GM12878 (cell line): ENCODE measurements at regions not wholly inside any gene's neighbourhood (a gene's known extent, or its start where the extent isn't known, plus 50 kb on each side); places are given as distances from the start of the nearest gene placed in this dataset.

Experiments
- ATAC-seq: fragments of 200-7000 bp; cut with Tn5 transposase; 3 replicates; pipeline ENCODE4 v1.9.1; 2020; ENCODE audit warnings: mild to moderate bottlenecking, moderate library complexity
- BruUV-seq: library from RNA; stranded (reverse); fragments of 400-500 nt; replicated peaks from 2 replicates; lab custom pipeline; 2021; lab: Mats Ljungman, UMichigan
- CTCF ChIA-PET: fragments of 300-600 bp; sonication (Branson Sonifier 250); formaldehyde crosslinking; extraction: SDS; loops from one replicate; lab custom pipeline; 2021; ENCODE audit warnings: inconsistent platforms; lab: Yijun Ruan, JAX
- POLR2A ChIA-PET: fragments of 350-600 bp; formaldehyde crosslinking; extraction: SDS; loops from one replicate; lab custom pipeline; 2021; ENCODE audit warnings: inconsistent platforms; lab: Charles Lee
- RAD21 ChIA-PET: fragments of 300-600 bp; sonication (Branson Sonifier 250); formaldehyde crosslinking; loops from one replicate; lab custom pipeline; 2023; ENCODE audit warnings: antibody characterized with exemption; ENCODE audit not compliant: unreplicated experiment; lab: Charles Lee
- SMC1A ChIA-PET: fragments of 300-600 bp; sonication (Branson Sonifier 250); formaldehyde crosslinking; loops from one replicate; lab custom pipeline; 2023; ENCODE audit not compliant: unreplicated experiment, uncharacterized antibody; lab: Charles Lee
- DNase-seq: peaks from one replicate; pipeline ENCODE4 v3.0.0-alpha.2; 2011; ENCODE audit warnings: low read depth, low spot score
- FAIRE-seq: peaks from 3 replicates; lab custom pipeline; 2011; peaks lifted over from hg19 to GRCh38; lab: Jason Lieb, UNC
- H2AFZ ChIP-seq: 2 replicates; pipeline ENCODE4 v1.6.0; 2011; ENCODE audit warnings: low read depth, low read length, control low read depth; ENCODE audit not compliant: control insufficient read depth
- H3K27ac ChIP-seq: 2 replicates; pipeline ENCODE4 v1.5.1; 2011; ENCODE audit warnings: control low read depth; ENCODE audit not compliant: control insufficient read depth, insufficient read depth
- H3K27me3 ChIP-seq, 2 experiments: replicated peaks in 1 of 2; 2 replicates each; pipeline versions ENCODE4 v1.6.0 to v1.6.1; 2011; ENCODE audit warnings: low read length in 1 of 2; ENCODE audit not compliant: control insufficient read depth in 2 of 2, insufficient read depth in 2 of 2
- H3K36me3 ChIP-seq, 2 experiments: 2 replicates each; pipeline ENCODE4 v1.5.1; 2011; ENCODE audit warnings: low read length in 1 of 2; ENCODE audit not compliant: control insufficient read depth in 2 of 2, insufficient read depth in 2 of 2
- H3K4me1 ChIP-seq: 2 replicates; pipeline ENCODE4 v1.6.1; 2011; ENCODE audit warnings: mild to moderate bottlenecking, low read length, moderate library complexity, mixed read lengths; ENCODE audit not compliant: control insufficient read depth, insufficient read depth
- H3K4me2 ChIP-seq: 2 replicates; pipeline ENCODE4 v1.6.0; 2011; ENCODE audit warnings: control low read depth; ENCODE audit not compliant: control insufficient read depth, insufficient read depth
- H3K4me3 ChIP-seq: fragments of 200-600 bp; sonication (generic); 2 replicates; pipeline ENCODE4 v1.5.1; 2016
- H3K79me2 ChIP-seq: 2 replicates; pipeline ENCODE4 v1.6.0; 2011; ENCODE audit warnings: low read length; ENCODE audit not compliant: control insufficient read depth, insufficient read depth
- H3K9ac ChIP-seq: 2 replicates; pipeline ENCODE4 v1.8.0; 2011; ENCODE audit warnings: low read length, control low read depth, mixed read lengths; ENCODE audit not compliant: control insufficient read depth, insufficient read depth
- H3K9me3 ChIP-seq: replicated peaks from 3 replicates; pipeline ENCODE4 v1.5.1; 2011; ENCODE audit warnings: mild to moderate bottlenecking, low read length; ENCODE audit not compliant: control insufficient read depth, insufficient read depth
- H4K20me1 ChIP-seq: 2 replicates; pipeline ENCODE4 v1.6.0; 2011; ENCODE audit not compliant: control insufficient read depth, insufficient read depth
- BMI1 ChIP-seq: fragments of 450-650 bp; IDR thresholded peaks from 2 replicates; pipeline ENCODE4 v1.6.1; 2016; ENCODE audit warnings: mild to moderate bottlenecking, moderate library complexity, borderline replicate concordance
- HCFC1 ChIP-seq: fragments of 150-350 bp; IDR thresholded peaks from 2 replicates; pipeline ENCODE4 v1.6.1; 2014; ENCODE audit warnings: low read length
- SMAD1 ChIP-seq: fragments of 450-650 bp; IDR thresholded peaks from 2 replicates; pipeline ENCODE4 v1.6.1; 2018; ENCODE audit warnings: mild to moderate bottlenecking, low read depth; ENCODE audit not compliant: partially characterized antibody
- ZNF687 ChIP-seq: fragments of 450-650 bp; IDR thresholded peaks from 2 replicates; pipeline ENCODE4 v1.6.1; 2017; ENCODE audit warnings: mild to moderate bottlenecking, moderate library complexity
- WGBS: methylation state at CpG from one replicate; pipeline ENCODE4 v1.1.6; 2016; ENCODE audit warnings: low lambda C conversion rate; ENCODE audit not compliant: insufficient replicate concordance, insufficient coverage; ENCODE audit errors: missing lambda C conversion rate; 5-methylcytosine and 5-hydroxymethylcytosine counted together
- in situ Hi-C: fragments of 300-500 bp; cut with MboI; formaldehyde crosslinking; loops from 9 replicates; pipeline ENCODE4 v1.14.3; 2018; ENCODE audit warnings: mixed read lengths
- intact Hi-C: fragments of 100-400 bp; cut with micrococcal nuclease; formaldehyde crosslinking; loops from one replicate; pipeline ENCODE4 v1.14.2; 2022; ENCODE audit not compliant: unreplicated experiment

GRCh38 chr2:236834284-236834683 lies 251.4 kb upstream of the COPS8 start:
- SMC1A ChIA-PET, result no interaction called here
- TF ChIP-seq HCFC1 (no peak), ZNF687 (no peak), SMAD1 (no peak), BMI1 (no peak)
- TF ChIP-seq, all 136 proteins: peak for 0
- POLR2A ChIA-PET, result no interaction called here
- no peak overlapping the region for H3K9ac ChIP-seq
- FAIRE-seq, result no peak
- RAD21 ChIA-PET, result interaction anchor here (0.7 kb wide), 1 partner anchor 227 kb away, joined by 3 read pairs; no protein-coding TSS in a partner anchor
- no peak overlapping the region for H3K4me2 ChIP-seq
- H3K79me2 ChIP-seq, result no peaks in the 10 kb centered on the region
- no peak overlapping the region for H3K4me3 ChIP-seq
- in situ Hi-C loops (no loop called here), intact Hi-C loops (no loop called here)
- no peak overlapping the region for H3K27ac ChIP-seq
- BruUV-seq, result no TSS peak
- H4K20me1 ChIP-seq, result no peaks in the 10 kb centered on the region
- H3K27me3 ChIP-seq, result no peaks in the 10 kb centered on the region; a peak in 1 of 4 replicates
- no peak for DNase-seq
- WGBS, result 38% methylated on average over 1 of the region's 1 CpG
- no peaks in the 10 kb centered on the region; the same call in 2 of the 3 replicates for H3K9me3 ChIP-seq
- no peaks in the 10 kb centered on the region for H3K36me3 ChIP-seq
- H2AFZ ChIP-seq, result no peak overlapping the region
- CTCF ChIA-PET, result no interaction called here
- no peak for ATAC-seq
- H3K4me1 ChIP-seq, result no peaks in the 10 kb centered on the region
